Central memory CD8-positive, alpha-beta T cell (primary cell): ENCODE measurements at regions not wholly inside any gene's neighbourhood (a gene's known extent, or its start where the extent isn't known, plus 50 kb on each side); places are given as distances from the start of the nearest gene placed in this dataset.
A peak's percentile ranks its signal among the peaks of the same experiment; 100 is the strongest.
"Not testable (repeated sequence)": the region's sequence is repeated elsewhere in the genome, so short reads cannot be mapped to it uniquely, and the experiment has no call there.

ENCODE experiments used
- ATAC-seq: fragments of 150-1000 bp; cut with Tn5 transposase; replicated peaks from 2 replicates; pipeline ENCODE4 v1.10.0; 2022; ENCODE audit warnings: mild to moderate bottlenecking, moderate FRiP score, moderate number of reproducible peaks; ENCODE audit not compliant: poor library complexity, severe bottlenecking; ENCODE audit errors: extremely low read depth
- DNase-seq, 2 donors: peaks; one replicate each; pipeline ENCODE4 v3.0.0; 2021; ENCODE audit warnings: low spot score in 2 of 2
- H3K27ac Mint-ChIP-seq: one replicate; pipeline ENCODE4 v1.8.0; 2022; ENCODE audit warnings: low read depth, mild to moderate bottlenecking, moderate library complexity, mixed read lengths
- H3K27me3 Mint-ChIP-seq: one replicate; pipeline ENCODE4 v1.8.0; 2022; ENCODE audit warnings: mixed read lengths
- H3K36me3 Mint-ChIP-seq: one replicate; pipeline ENCODE4 v1.8.0; 2022; ENCODE audit warnings: mild to moderate bottlenecking, moderate library complexity, mixed read lengths; ENCODE audit not compliant: insufficient read depth
- H3K4me1 Mint-ChIP-seq: one replicate; pipeline ENCODE4 v1.8.0; 2022; ENCODE audit warnings: mixed read lengths
- H3K4me3 Mint-ChIP-seq: one replicate; pipeline ENCODE4 v1.8.0; 2022; ENCODE audit warnings: mild to moderate bottlenecking, moderate library complexity, mixed read lengths
- H3K9me3 Mint-ChIP-seq: one replicate; pipeline ENCODE4 v1.8.0; 2022; ENCODE audit warnings: mixed read lengths

- not testable (repeated sequence) for H3K4me3 Mint-ChIP-seq, H3K4me1 Mint-ChIP-seq, H3K9me3 Mint-ChIP-seq, H3K36me3 Mint-ChIP-seq, H3K27ac Mint-ChIP-seq, DNase-seq, H3K27me3 Mint-ChIP-seq, ATAC-seq
Observed at GRCh38 chr12:9294072-9294620, 86.0 kb upstream of the PZP start.

GRCh38 chr12:9293391-9293790 is 85.2 kb upstream of the PZP start:
- H3K4me3 Mint-ChIP-seq, H3K9me3 Mint-ChIP-seq, DNase-seq, H3K27ac Mint-ChIP-seq, H3K27me3 Mint-ChIP-seq, ATAC-seq, H3K36me3 Mint-ChIP-seq, H3K4me1 Mint-ChIP-seq: not testable (repeated sequence)

GRCh38 chr12:9289984-9290383 is 81.8 kb upstream of the PZP start:
- H3K9me3 Mint-ChIP-seq, H3K27me3 Mint-ChIP-seq, H3K36me3 Mint-ChIP-seq, H3K4me3 Mint-ChIP-seq, H3K4me1 Mint-ChIP-seq, H3K27ac Mint-ChIP-seq, DNase-seq, ATAC-seq: not testable (repeated sequence)

- not testable (repeated sequence) for ATAC-seq, DNase-seq, H3K9me3 Mint-ChIP-seq, H3K36me3 Mint-ChIP-seq, H3K4me1 Mint-ChIP-seq, H3K27ac Mint-ChIP-seq, H3K4me3 Mint-ChIP-seq
- H3K27me3 Mint-ChIP-seq, result peaks cover 25% of the 10 kb centered on the region
Observed at GRCh38 chr12:9284724-9285123, 76.5 kb upstream of the PZP start.

- H3K27ac Mint-ChIP-seq, H3K36me3 Mint-ChIP-seq, H3K4me1 Mint-ChIP-seq, H3K9me3 Mint-ChIP-seq, H3K4me3 Mint-ChIP-seq: not testable (repeated sequence)
- DNase-seq (peak in 1 of 2 donors; percentile 16), ATAC-seq (peak; percentile 46)
- H3K27me3 Mint-ChIP-seq, result peaks cover 25% of the 10 kb centered on the region
Observed at GRCh38 chr12:9284197-9284596, 76.0 kb upstream of the PZP start.

- Mint-ChIP-seq H3K4me3 (peak overlapping the region; percentile 76), H3K27ac (peak overlapping the region; percentile 69), H3K27me3 (peaks cover 25% of the 10 kb centered on the region)
- H3K9me3 Mint-ChIP-seq, H3K36me3 Mint-ChIP-seq, H3K4me1 Mint-ChIP-seq: not testable (repeated sequence)
- peak; percentile 48 to 78 for DNase-seq
- peak; percentile 54 for ATAC-seq
Observed at GRCh38 chr12:9283346-9284095, 75.3 kb upstream of the PZP start.

- DNase-seq (no peak), ATAC-seq (no peak)
- no peak overlapping the region for H3K27ac Mint-ChIP-seq
- H3K36me3 Mint-ChIP-seq, result no peaks in the 10 kb centered on the region
- no peaks in the 10 kb centered on the region for H3K9me3 Mint-ChIP-seq
- H3K27me3 Mint-ChIP-seq, result peaks cover 24% of the 10 kb centered on the region
- H3K4me1 Mint-ChIP-seq, result no peaks in the 10 kb centered on the region
- no peak overlapping the region for H3K4me3 Mint-ChIP-seq
Observed at GRCh38 chr12:9276990-9277389, 68.8 kb upstream of the PZP start.

- Mint-ChIP-seq H3K36me3 (no peaks in the 10 kb centered on the region), H3K27me3 (peaks cover 9% of the 10 kb centered on the region), H3K9me3 (no peaks in the 10 kb centered on the region), H3K4me1 (no peaks in the 10 kb centered on the region), H3K27ac (no peak overlapping the region), H3K4me3 (no peak overlapping the region)
- no peak for ATAC-seq
- no peak for DNase-seq
Observed at GRCh38 chr12:9273276-9273675, 65.1 kb upstream of the PZP start.

- no peak for ATAC-seq
- H3K27ac Mint-ChIP-seq, result no peak overlapping the region
- no peaks in the 10 kb centered on the region for H3K9me3 Mint-ChIP-seq
- H3K4me3 Mint-ChIP-seq, result no peak overlapping the region
- H3K4me1 Mint-ChIP-seq, result no peaks in the 10 kb centered on the region
- peaks cover 3% of the 10 kb centered on the region for H3K27me3 Mint-ChIP-seq
- H3K36me3 Mint-ChIP-seq, result no peaks in the 10 kb centered on the region
- DNase-seq, result no peak
Observed at GRCh38 chr12:9271875-9272274, 63.7 kb upstream of the PZP start.

- peaks cover 6% of the 10 kb centered on the region for H3K36me3 Mint-ChIP-seq
- DNase-seq, result no peak
- H3K9me3 Mint-ChIP-seq, result no peaks in the 10 kb centered on the region
- H3K27me3 Mint-ChIP-seq, result no peaks in the 10 kb centered on the region
- H3K27ac Mint-ChIP-seq, result no peak overlapping the region
- no peak for ATAC-seq
- H3K4me3 Mint-ChIP-seq, result no peak overlapping the region
- no peaks in the 10 kb centered on the region for H3K4me1 Mint-ChIP-seq
Observed at GRCh38 chr12:9264546-9264945, 56.4 kb upstream of the PZP start.

- H3K27me3 Mint-ChIP-seq, result no peaks in the 10 kb centered on the region
- no peak overlapping the region for H3K4me3 Mint-ChIP-seq
- no peaks in the 10 kb centered on the region for H3K4me1 Mint-ChIP-seq
- no peak overlapping the region for H3K27ac Mint-ChIP-seq
- ATAC-seq (no peak), DNase-seq (no peak)
- no peaks in the 10 kb centered on the region for H3K9me3 Mint-ChIP-seq
- H3K36me3 Mint-ChIP-seq, result peaks cover 19% of the 10 kb centered on the region
Observed at GRCh38 chr12:9260931-9261330, 52.7 kb upstream of the PZP start.

- DNase-seq (no peak), ATAC-seq (no peak)
- Mint-ChIP-seq H3K27ac (no peak overlapping the region), H3K27me3 (no peaks in the 10 kb centered on the region), H3K36me3 (peaks cover 22% of the 10 kb centered on the region), H3K4me3 (no peak overlapping the region), H3K9me3 (no peaks in the 10 kb centered on the region), H3K4me1 (no peaks in the 10 kb centered on the region)
Observed at GRCh38 chr12:9258676-9259075, 50.5 kb upstream of the PZP start.
